ENCODE measurements at regions not wholly inside any gene's neighbourhood (a gene's known extent, or its start where the extent isn't known, plus 50 kb on each side); places are given as distances from the start of the nearest gene placed in this dataset.

- Histone ChIP-seq H3K27me3 (peaks cover 0 to 36% (median 8%) of the 10 kb centered on the region in 3 donors), H3K27ac (peak overlapping the region in 1 of 5 donors; percentile 40), H3K36me3 (no peaks in the 10 kb centered on the region), H3K9me3 (no peaks in the 10 kb centered on the region), H3K4me1 (peaks cover 24 to 31% (median 25%) of the 10 kb centered on the region in 4 donors), H3K4me3 (no peak overlapping the region)
- no peak for DNase-seq
- TF ChIP-seq CTCF (IDR thresholded peaks at IDR 0.05) (no peak), EP300 (IDR thresholded peaks at IDR 0.05) (no peak), POLR2A (IDR thresholded peaks at IDR 0.05) (no peak), POLR2AphosphoS5 (IDR thresholded peaks at IDR 0.05) (no peak)
- intact Hi-C loops (cut with DNase I; ENCODE audit: low total_unique reads), result no loop called here
- WGBS, 5 donors, result 59 to 84% (median 67%) methylated on average over 3 of the region's 3 CpGs
These were observed 131.3 kb downstream of the WDR11 start for GRCh38 chr10:120982507-120982906.

GRCh38 chr10:120983721-120984120 is 132.6 kb downstream of the WDR11 start:
- intact Hi-C loops (cut with DNase I; ENCODE audit: low total_unique reads), result no loop called here
- peaks cover 0 to 24% (median 6%) of the 10 kb centered on the region in 3 donors for H3K27me3 ChIP-seq
- H3K9me3 ChIP-seq, result peaks cover 0 to 2% (median 2%) of the 10 kb centered on the region in 4 donors
- TF ChIP-seq POLR2A (IDR thresholded peaks at IDR 0.05) (no peak), POLR2AphosphoS5 (IDR thresholded peaks at IDR 0.05) (no peak), EP300 (IDR thresholded peaks at IDR 0.05) (no peak), CTCF (IDR thresholded peaks at IDR 0.05) (no peak)
- DNase-seq, result no peak
- H3K27ac ChIP-seq, result peak overlapping the region in 1 of 5 donors; percentile 40
- no peaks in the 10 kb centered on the region for H3K36me3 ChIP-seq
- H3K4me1 ChIP-seq, result peaks cover 16 to 24% (median 18%) of the 10 kb centered on the region in 4 donors
- 58 to 81% (median 64%) methylated on average over 2 of the region's 2 CpGs for WGBS, 5 donors
- no peak overlapping the region for H3K4me3 ChIP-seq

- Histone ChIP-seq H3K36me3 (peaks cover 0 to 4% (median 0%) of the 10 kb centered on the region in 4 donors), H3K9me3 (peaks cover 0 to 7% (median 7%) of the 10 kb centered on the region in 4 donors), H3K4me1 (peaks cover 11 to 19% (median 13%) of the 10 kb centered on the region in 4 donors), H3K4me3 (no peak overlapping the region), H3K27me3 (peaks cover 0 to 19% (median 4%) of the 10 kb centered on the region in 3 donors), H3K27ac (no peak overlapping the region)
- DNase-seq, result no peak
- 75 to 89% (median 83%) methylated on average over 4 of the region's 4 CpGs for WGBS, 5 donors
- TF ChIP-seq CTCF (IDR thresholded peaks at IDR 0.05) (no peak), EP300 (IDR thresholded peaks at IDR 0.05) (no peak), POLR2AphosphoS5 (IDR thresholded peaks at IDR 0.05) (no peak), POLR2A (IDR thresholded peaks at IDR 0.05) (no peak)
- intact Hi-C loops (cut with DNase I; ENCODE audit: low total_unique reads), result no loop called here
These were observed 133.1 kb downstream of the WDR11 start for GRCh38 chr10:120984221-120984620.

GRCh38 chr10:120987359-120987758 is 136.2 kb downstream of the WDR11 start:
- peak overlapping the region in 1 of 5 donors; percentile 31 for H3K27ac ChIP-seq
- intact Hi-C loops (cut with DNase I; ENCODE audit: low total_unique reads), result no loop called here
- no peaks in the 10 kb centered on the region for H3K27me3 ChIP-seq
- 55 to 91% (median 77%) methylated on average over 2 of the region's 2 CpGs for WGBS, 5 donors
- H3K4me3 ChIP-seq, result no peak overlapping the region
- H3K9me3 ChIP-seq, result peaks cover 0 to 21% (median 15%) of the 10 kb centered on the region in 4 donors
- no peak for DNase-seq
- no peak for TF ChIP-seq EP300 (IDR thresholded peaks at IDR 0.05)
- no peak for TF ChIP-seq POLR2A (IDR thresholded peaks at IDR 0.05)
- TF ChIP-seq POLR2AphosphoS5 (IDR thresholded peaks at IDR 0.05), result no peak
- no peak for TF ChIP-seq CTCF (IDR thresholded peaks at IDR 0.05)
- H3K36me3 ChIP-seq, result peaks cover 0 to 8% (median 0%) of the 10 kb centered on the region in 4 donors
- H3K4me1 ChIP-seq, result no peaks in the 10 kb centered on the region

Measured in stomach (tissue), 8 donors.